SK-N-MC (cell line): ENCODE measurements at regions not wholly inside any gene's neighbourhood (a gene's known extent, or its start where the extent isn't known, plus 50 kb on each side); places are given as distances from the start of the nearest gene placed in this dataset.

Experiments used
- EZH2 ChIP-seq: fragments of 200-600 bp; sonication (generic); IDR thresholded peaks from one replicate; pipeline ENCODE4 v1.6.1; 2017; ENCODE audit warnings: antibody characterized with exemption
- POLR2AphosphoS5 ChIP-seq: IDR thresholded peaks from 2 replicates; pipeline ENCODE4 v1.6.1; 2012; ENCODE audit warnings: mild to moderate bottlenecking, low read depth, low read length, borderline replicate concordance

DNA sequence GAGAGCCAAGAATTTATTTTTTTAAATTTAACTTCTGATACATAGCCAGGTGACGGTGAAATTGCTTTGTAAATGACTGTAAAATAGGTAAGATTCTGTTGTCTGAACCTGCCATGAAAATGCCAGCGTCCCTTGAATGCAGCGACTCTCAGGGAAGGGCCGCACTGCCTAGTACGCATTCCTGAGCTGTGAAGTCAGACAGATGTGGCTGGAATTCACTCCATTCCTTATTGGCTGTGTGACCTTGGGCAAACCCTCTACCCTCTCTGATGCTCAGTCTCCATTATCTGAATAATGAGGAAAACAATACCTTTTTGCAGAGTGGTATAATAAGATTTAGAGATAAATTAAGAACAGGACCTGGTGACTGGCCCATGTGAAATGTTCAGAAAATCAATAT lies 167.1 kb upstream of the DAB1 start:
- TF ChIP-seq EZH2 (no peak), POLR2AphosphoS5 (no peak)
